MCF 10A (cell line): ENCODE measurements at regions not wholly inside any gene's neighbourhood (a gene's known extent, or its start where the extent isn't known, plus 50 kb on each side); places are given as distances from the start of the nearest gene placed in this dataset.
"Not testable (repeated sequence)": the region's sequence is repeated elsewhere in the genome, so short reads cannot be mapped to it uniquely, and the experiment has no call there.

Experiments
- BruUV-seq: library from RNA; stranded (reverse); fragments of 400-500 nt; replicated peaks from 2 replicates; lab custom pipeline; 2021; lab: Mats Ljungman, UMichigan
- CTCF ChIA-PET: fragments of 300-600 bp; sonication (Branson Sonifier 250); formaldehyde crosslinking; extraction: SDS; loops from one replicate; lab custom pipeline; 2021; ENCODE audit warnings: antibody characterized with exemption, inconsistent platforms; lab: Yijun Ruan, JAX
- POLR2A ChIA-PET: fragments of 300-600, 350-650 bp; sonication (Branson Sonifier 250); formaldehyde crosslinking; extraction: SDS; loops from one replicate; lab custom pipeline; 2020; ENCODE audit warnings: antibody characterized with exemption, inconsistent platforms; lab: Yijun Ruan, JAX
- DNase-seq: peaks from one replicate; pipeline ENCODE4 v3.0.0-alpha.2; 2018; ENCODE audit not compliant: unreplicated experiment
- H3K27ac Mint-ChIP-seq: one replicate; pipeline ENCODE4 v1.8.0; 2022; ENCODE audit warnings: mild to moderate bottlenecking, low read depth, mixed read lengths; ENCODE audit not compliant: unreplicated experiment
- H3K27me3 Mint-ChIP-seq: one replicate; pipeline ENCODE4 v1.8.0; 2022; ENCODE audit warnings: mixed read lengths; ENCODE audit not compliant: insufficient read depth, unreplicated experiment
- H3K36me3 Mint-ChIP-seq: one replicate; pipeline ENCODE4 v1.8.0; 2022; ENCODE audit warnings: mild to moderate bottlenecking, moderate library complexity, mixed read lengths; ENCODE audit not compliant: insufficient read depth, unreplicated experiment
- H3K4me1 Mint-ChIP-seq: one replicate; pipeline ENCODE4 v1.8.0; 2022; ENCODE audit warnings: mixed read lengths; ENCODE audit not compliant: insufficient read depth, unreplicated experiment
- H3K4me3 Mint-ChIP-seq: one replicate; pipeline ENCODE4 v1.8.0; 2022; ENCODE audit warnings: mild to moderate bottlenecking, moderate library complexity, mixed read lengths; ENCODE audit not compliant: unreplicated experiment
- H3K9me3 Mint-ChIP-seq: one replicate; pipeline ENCODE4 v1.8.0; 2022; ENCODE audit warnings: mixed read lengths; ENCODE audit not compliant: unreplicated experiment
- intact Hi-C: fragments of 100-400 bp; cut with micrococcal nuclease; formaldehyde crosslinking; loops from 2 replicates; pipeline ENCODE4 v1.14.1; 2022
- TF ChIP-seq, protein P1 (sequence below): fragments of 200-600 bp; IDR thresholded peaks from one replicate; pipeline ENCODE4 v1.8.0; 2022; ENCODE audit warnings: antibody characterized with exemption, mild to moderate bottlenecking; ENCODE audit not compliant: unreplicated experiment

DNA sequence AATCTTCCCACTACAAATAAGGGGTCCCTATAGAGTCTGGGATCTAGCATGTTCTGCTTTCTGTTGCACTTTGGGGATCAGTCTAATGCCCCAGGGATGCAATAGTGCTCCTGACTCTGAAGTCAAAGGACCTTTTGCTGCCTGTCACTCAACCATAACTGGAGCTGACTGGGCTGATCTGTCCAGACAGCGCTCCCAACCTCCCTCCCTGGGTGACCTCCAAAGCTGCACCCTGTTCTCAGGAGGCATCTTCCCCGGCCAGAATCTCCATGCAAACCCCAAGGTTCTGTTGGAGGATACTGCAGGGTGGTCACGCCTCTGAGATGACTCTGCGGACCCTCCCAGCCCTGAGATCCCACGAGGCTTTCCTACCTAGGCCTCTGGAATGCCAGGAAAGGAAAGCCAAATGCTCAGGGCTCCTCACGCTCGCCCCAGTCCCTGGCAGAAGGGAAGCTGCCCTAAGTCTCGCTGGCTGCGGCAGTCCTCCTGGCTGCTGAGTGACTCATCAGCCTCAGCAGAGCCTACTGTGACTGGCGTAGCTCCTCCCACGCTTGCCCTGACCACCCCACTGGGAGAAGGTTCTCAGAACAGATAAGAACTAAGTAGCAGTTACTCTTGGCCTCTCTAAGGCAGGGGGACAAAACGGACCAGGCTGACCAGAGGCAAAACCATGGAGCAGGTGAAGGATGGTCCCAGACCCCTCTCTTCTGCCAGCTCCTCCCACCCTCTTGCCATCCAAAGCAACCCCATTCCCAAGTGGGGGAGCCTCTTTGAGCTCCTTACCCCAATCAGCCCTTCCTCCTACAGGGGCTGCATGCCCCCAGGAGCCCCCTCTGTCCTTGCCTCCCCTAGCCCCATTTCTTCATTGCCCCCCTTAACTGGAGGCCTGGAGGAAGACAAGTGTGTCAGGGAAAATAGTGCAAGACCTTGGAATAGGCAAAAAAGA is 124.1 kb upstream of the TNRC6C start:
- POLR2A ChIA-PET = interaction anchor here (0.6 to 1.9 kb wide), 6 partner anchors 8 to 380 kb away, joined by 3 to 6 read pairs (median 4); partner anchors contain the start of gene TNRC6C
- intact Hi-C loops = loop anchor here (10.0 kb wide), 1 partner anchor 50 kb away; no protein-coding TSS in a partner anchor
- CTCF ChIA-PET = no interaction called here

DNA sequence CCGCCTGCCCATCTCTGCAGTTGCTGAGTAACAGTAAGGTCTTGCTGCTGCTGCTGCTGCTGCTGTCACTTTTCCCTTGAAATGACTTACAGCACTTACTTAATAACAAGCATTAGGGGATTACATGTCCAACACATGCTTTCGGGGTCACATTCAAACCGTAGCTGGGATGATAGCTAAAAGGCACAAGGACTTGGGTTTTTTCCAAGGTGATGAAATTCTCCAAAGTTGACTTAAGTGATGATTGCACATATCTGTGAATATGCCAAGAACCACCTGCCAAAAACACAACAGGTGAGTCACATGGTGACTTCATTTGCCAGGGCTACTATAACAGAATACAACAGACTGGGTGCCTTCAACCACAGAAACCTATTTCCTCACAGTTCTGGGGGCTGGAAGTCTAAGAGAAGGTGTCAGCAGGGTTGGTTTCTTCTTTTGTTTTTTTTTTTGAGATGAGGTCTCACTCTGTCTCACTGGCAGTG is 121.9 kb upstream of the TNRC6C start:
- CTCF ChIA-PET = interaction anchor here (0.7 to 0.9 kb wide), 2 partner anchors 10 to 260 kb away, joined by 3 to 4 read pairs; no protein-coding TSS in a partner anchor
- Mint-ChIP-seq H3K27me3 (no peaks in the 10 kb centered on the region), H3K4me3 (no peak overlapping the region), H3K27ac (no peak overlapping the region), H3K4me1 (peaks cover 11% of the 10 kb centered on the region), H3K9me3 (peaks cover 11% of the 10 kb centered on the region), H3K36me3 (peaks cover 16% of the 10 kb centered on the region)
- TF ChIP-seq, protein P1, sequence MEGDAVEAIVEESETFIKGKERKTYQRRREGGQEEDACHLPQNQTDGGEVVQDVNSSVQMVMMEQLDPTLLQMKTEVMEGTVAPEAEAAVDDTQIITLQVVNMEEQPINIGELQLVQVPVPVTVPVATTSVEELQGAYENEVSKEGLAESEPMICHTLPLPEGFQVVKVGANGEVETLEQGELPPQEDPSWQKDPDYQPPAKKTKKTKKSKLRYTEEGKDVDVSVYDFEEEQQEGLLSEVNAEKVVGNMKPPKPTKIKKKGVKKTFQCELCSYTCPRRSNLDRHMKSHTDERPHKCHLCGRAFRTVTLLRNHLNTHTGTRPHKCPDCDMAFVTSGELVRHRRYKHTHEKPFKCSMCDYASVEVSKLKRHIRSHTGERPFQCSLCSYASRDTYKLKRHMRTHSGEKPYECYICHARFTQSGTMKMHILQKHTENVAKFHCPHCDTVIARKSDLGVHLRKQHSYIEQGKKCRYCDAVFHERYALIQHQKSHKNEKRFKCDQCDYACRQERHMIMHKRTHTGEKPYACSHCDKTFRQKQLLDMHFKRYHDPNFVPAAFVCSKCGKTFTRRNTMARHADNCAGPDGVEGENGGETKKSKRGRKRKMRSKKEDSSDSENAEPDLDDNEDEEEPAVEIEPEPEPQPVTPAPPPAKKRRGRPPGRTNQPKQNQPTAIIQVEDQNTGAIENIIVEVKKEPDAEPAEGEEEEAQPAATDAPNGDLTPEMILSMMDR = no peak
- intact Hi-C loops = loop anchor here (10.0 kb wide), 1 partner anchor 48 kb away; no protein-coding TSS in a partner anchor
- BruUV-seq = no TSS peak
- POLR2A ChIA-PET = interaction anchor here (0.6 to 1.0 kb wide), 3 partner anchors 122 to 243 kb away, joined by 3 to 7 read pairs (median 4); partner anchors contain the start of gene TNRC6C
- DNase-seq = peak; percentile 98

More for the DNA sequence above, 124.1 kb upstream of the TNRC6C start:
- BruUV-seq = no TSS peak
- TF ChIP-seq, protein P1 = no peak
- Mint-ChIP-seq H3K9me3 (peaks cover 8% of the 10 kb centered on the region), H3K4me3 (peak overlapping the region; percentile 40), H3K27ac (no peak overlapping the region), H3K4me1 (peaks cover 22% of the 10 kb centered on the region), H3K27me3 (no peaks in the 10 kb centered on the region), H3K36me3 (peaks cover 16% of the 10 kb centered on the region)
- peak; percentile 88 for DNase-seq

DNA sequence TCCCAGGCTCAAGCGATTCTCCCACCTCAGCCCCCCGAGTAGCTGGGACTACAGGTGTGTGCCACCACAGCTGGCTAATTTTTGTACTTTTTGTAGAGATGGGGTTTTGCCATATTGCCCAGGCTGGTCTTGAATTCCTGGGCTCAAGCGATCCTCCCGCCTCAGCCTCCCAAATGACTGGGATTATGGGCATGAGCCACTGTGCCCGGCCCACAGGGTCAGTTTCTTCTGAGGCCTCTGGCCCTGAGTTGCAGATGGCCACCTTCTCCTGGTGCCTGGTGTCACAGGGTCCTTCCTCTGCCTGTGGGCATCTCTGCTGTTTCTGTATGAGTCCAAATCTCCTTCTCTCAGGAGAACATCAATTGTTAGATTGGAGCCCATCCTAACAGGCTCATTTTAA is 121.4 kb upstream of the TNRC6C start:
- POLR2A ChIA-PET = interaction anchor here (1.0 kb wide), 2 partner anchors 121 to 217 kb away, joined by 3 to 7 read pairs; partner anchors contain the start of gene TNRC6C
- H3K27me3 Mint-ChIP-seq = not testable (repeated sequence)

DNA sequence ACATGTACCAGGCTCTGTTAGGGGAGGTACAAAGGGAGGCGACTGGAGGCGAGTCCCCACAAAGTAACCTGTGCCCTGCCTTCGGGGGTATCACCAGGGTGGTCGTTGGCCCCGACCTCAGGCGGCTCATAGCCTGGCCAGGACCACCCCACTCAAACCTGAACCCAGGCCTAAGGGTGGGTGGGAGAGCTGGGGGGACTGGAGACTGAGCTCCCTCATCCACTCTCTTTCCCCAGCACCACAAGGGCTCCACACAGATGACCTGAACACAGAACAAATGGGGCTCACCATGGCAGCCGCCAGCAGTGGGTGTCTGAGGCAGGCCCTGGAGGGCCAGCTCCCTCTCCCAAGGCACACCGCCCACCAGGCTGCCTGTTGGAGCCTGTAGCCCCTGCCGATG is 120.6 kb upstream of the TNRC6C start:
- peaks cover 11% of the 10 kb centered on the region for H3K9me3 Mint-ChIP-seq
- H3K36me3 Mint-ChIP-seq = peaks cover 16% of the 10 kb centered on the region
- peaks cover 17% of the 10 kb centered on the region for H3K4me1 Mint-ChIP-seq
- H3K27me3 Mint-ChIP-seq = no peaks in the 10 kb centered on the region
- ChIA-PET CTCF (no interaction called here), POLR2A (no interaction called here)
- TF ChIP-seq, protein P1 = no peak
- H3K27ac Mint-ChIP-seq = no peak overlapping the region
- no peak for DNase-seq
- BruUV-seq = no TSS peak
- intact Hi-C loops = loop anchor here (10.0 kb wide), 1 partner anchor 47 kb away; no protein-coding TSS in a partner anchor
- no peak overlapping the region for H3K4me3 Mint-ChIP-seq

More for the DNA sequence above, 121.4 kb upstream of the TNRC6C start:
- intact Hi-C loops = loop anchor here (10.0 kb wide), 1 partner anchor 48 kb away; no protein-coding TSS in a partner anchor
- not testable (repeated sequence) for DNase-seq, H3K4me3 Mint-ChIP-seq, BruUV-seq, H3K27ac Mint-ChIP-seq
- Mint-ChIP-seq H3K4me1 (peaks cover 11% of the 10 kb centered on the region), H3K9me3 (peaks cover 11% of the 10 kb centered on the region), H3K36me3 (peaks cover 16% of the 10 kb centered on the region)
- CTCF ChIA-PET = interaction anchor here (0.7 kb wide), 1 partner anchor 261 kb away, joined by 3 read pairs; no protein-coding TSS in a partner anchor
